Hepatocyte (in vitro differentiated cells): ENCODE measurements at regions not wholly inside any gene's neighbourhood (a gene's known extent, or its start where the extent isn't known, plus 50 kb on each side); places are given as distances from the start of the nearest gene placed in this dataset.

Source experiments
- EZH2phosphoT487 ChIP-seq: fragments of 200-600 bp; sonication (generic); IDR thresholded peaks from one replicate; pipeline ENCODE4 v1.6.1; 2018; ENCODE audit warnings: antibody characterized with exemption, mild to moderate bottlenecking, low read depth, moderate library complexity; ENCODE audit not compliant: unreplicated experiment, severe bottlenecking
- TF ChIP-seq, protein P1 (sequence below): fragments of 200-600 bp; sonication (generic); IDR thresholded peaks from 2 replicates; pipeline ENCODE4 v1.5.1; 2016; ENCODE audit warnings: antibody characterized with exemption, mild to moderate bottlenecking; ENCODE audit not compliant: poor library complexity

DNA sequence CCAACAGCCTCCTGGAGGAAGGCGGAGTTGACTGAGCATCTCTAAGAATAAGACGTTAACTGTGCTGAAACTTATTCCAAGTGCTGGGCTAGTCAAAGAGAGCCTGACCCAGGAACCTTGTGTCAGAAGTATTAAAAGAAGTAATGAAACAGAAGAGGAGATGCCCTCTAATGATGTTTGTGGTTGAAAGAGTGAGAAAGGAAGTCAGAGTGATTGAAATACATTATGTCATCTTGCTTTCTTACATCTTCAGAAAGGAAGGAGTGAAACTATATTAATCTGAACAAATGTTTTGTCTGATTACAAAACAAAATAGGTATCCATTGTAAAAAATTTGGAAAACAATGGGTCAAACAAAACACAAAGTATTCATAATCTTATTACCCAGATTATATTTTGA, 460.7 kb downstream of the NTRK2 start:
- TF ChIP-seq, protein P1, sequence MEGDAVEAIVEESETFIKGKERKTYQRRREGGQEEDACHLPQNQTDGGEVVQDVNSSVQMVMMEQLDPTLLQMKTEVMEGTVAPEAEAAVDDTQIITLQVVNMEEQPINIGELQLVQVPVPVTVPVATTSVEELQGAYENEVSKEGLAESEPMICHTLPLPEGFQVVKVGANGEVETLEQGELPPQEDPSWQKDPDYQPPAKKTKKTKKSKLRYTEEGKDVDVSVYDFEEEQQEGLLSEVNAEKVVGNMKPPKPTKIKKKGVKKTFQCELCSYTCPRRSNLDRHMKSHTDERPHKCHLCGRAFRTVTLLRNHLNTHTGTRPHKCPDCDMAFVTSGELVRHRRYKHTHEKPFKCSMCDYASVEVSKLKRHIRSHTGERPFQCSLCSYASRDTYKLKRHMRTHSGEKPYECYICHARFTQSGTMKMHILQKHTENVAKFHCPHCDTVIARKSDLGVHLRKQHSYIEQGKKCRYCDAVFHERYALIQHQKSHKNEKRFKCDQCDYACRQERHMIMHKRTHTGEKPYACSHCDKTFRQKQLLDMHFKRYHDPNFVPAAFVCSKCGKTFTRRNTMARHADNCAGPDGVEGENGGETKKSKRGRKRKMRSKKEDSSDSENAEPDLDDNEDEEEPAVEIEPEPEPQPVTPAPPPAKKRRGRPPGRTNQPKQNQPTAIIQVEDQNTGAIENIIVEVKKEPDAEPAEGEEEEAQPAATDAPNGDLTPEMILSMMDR = no peak
- no peak for TF ChIP-seq EZH2phosphoT487
